Neural cell (in vitro differentiated cells): ENCODE measurements at regions not wholly inside any gene's neighbourhood (a gene's known extent, or its start where the extent isn't known, plus 50 kb on each side); places are given as distances from the start of the nearest gene placed in this dataset.

ENCODE experiments used
- H2AFZ ChIP-seq: fragments of 200-600, 300-800 bp; sonication (generic), shearing (Covaris generic); 2 replicates; pipeline ENCODE4 v1.6.0; 2014; ENCODE audit warnings: low read depth, mild to moderate bottlenecking, antibody characterized with exemption, low read length, moderate library complexity
- H3F3A ChIP-seq: fragments of 200-600 bp; shearing (Covaris generic); 2 replicates; pipeline ENCODE4 v1.6.1; 2016; ENCODE audit warnings: mild to moderate bottlenecking, moderate library complexity, mixed read lengths, antibody characterized with exemption, low read length; ENCODE audit not compliant: insufficient read depth, poor library complexity, severe bottlenecking
- H3K27ac ChIP-seq: fragments of 200-600, 300-800 bp; sonication (generic), shearing (Covaris generic); 2 replicates; pipeline ENCODE4 v1.5.1; 2014; ENCODE audit warnings: mild to moderate bottlenecking, low read length, moderate library complexity
- H3K27me3 ChIP-seq: fragments of 300-800, 200-600 bp; sonication (generic), shearing (Covaris generic); 2 replicates; pipeline ENCODE4 v1.6.0; 2014; ENCODE audit warnings: mild to moderate bottlenecking, low read depth, low read length, moderate library complexity; ENCODE audit not compliant: insufficient read depth
- H3K36me3 ChIP-seq: fragments of 300-800, 200-600 bp; sonication (generic), shearing (Covaris generic); 2 replicates; pipeline ENCODE4 v1.5.1; 2014; ENCODE audit warnings: mild to moderate bottlenecking, antibody characterized with exemption, low read length, moderate library complexity; ENCODE audit not compliant: insufficient read depth
- H3K4me2 ChIP-seq: fragments of 300-800, 200-600 bp; sonication (generic), shearing (Covaris generic); 2 replicates; pipeline ENCODE4 v1.6.0; 2014; ENCODE audit warnings: mild to moderate bottlenecking, low read length
- H3K4me3 ChIP-seq: fragments of 300-800, 200-600 bp; sonication (generic), shearing (Covaris generic); 2 replicates; pipeline ENCODE4 v1.5.1; 2014; ENCODE audit warnings: mild to moderate bottlenecking, low read length, moderate library complexity
- H3K79me2 ChIP-seq: fragments of 200-600 bp; shearing (Covaris generic); replicated peaks from 2 replicates; pipeline ENCODE4 v1.6.0; 2014; ENCODE audit warnings: mild to moderate bottlenecking, low read length, moderate library complexity; ENCODE audit not compliant: insufficient read depth
- H3K9ac ChIP-seq: fragments of 300-800, 200-600 bp; sonication (generic), shearing (Covaris generic); 2 replicates; pipeline ENCODE4 v1.6.1; 2016; ENCODE audit warnings: mild to moderate bottlenecking, low read length, mixed read lengths
- H3K9me2 ChIP-seq: fragments of 200-600 bp; shearing (Covaris generic); 2 replicates; pipeline ENCODE4 v1.6.1; 2016; ENCODE audit warnings: mild to moderate bottlenecking, low read length, mixed read lengths; ENCODE audit not compliant: insufficient read depth
- H3K9me3 ChIP-seq: fragments of 200-600, 300-800 bp; sonication (generic), shearing (Covaris generic); 2 replicates; pipeline ENCODE4 v1.6.1; 2016; ENCODE audit warnings: mild to moderate bottlenecking, mixed run types, low read length, moderate library complexity, mixed read lengths
- H4K20me1 ChIP-seq: fragments of 200-600 bp; shearing (Covaris generic); 2 replicates; pipeline ENCODE4 v1.6.1; 2016; ENCODE audit warnings: mild to moderate bottlenecking, mixed run types; ENCODE audit not compliant: insufficient read depth
- CTCF ChIP-seq: fragments of 450-650 bp; IDR thresholded peaks from 2 replicates; pipeline ENCODE4 v1.5.1; 2014; ENCODE audit warnings: antibody characterized with exemption, mild to moderate bottlenecking, moderate library complexity; ENCODE audit not compliant: poor library complexity, severe bottlenecking
- EP300 ChIP-seq: fragments of 450-650 bp; conservative IDR thresholded peaks from 2 replicates; pipeline ENCODE4 v1.6.1; 2014; ENCODE audit warnings: antibody characterized with exemption, mild to moderate bottlenecking, moderate library complexity; ENCODE audit not compliant: poor library complexity, severe bottlenecking
- EZH2 ChIP-seq: fragments of 200-600, 300-800 bp; shearing (Covaris generic), sonication (generic); IDR thresholded peaks from 2 replicates; pipeline ENCODE4 v1.6.1; 2014; ENCODE audit warnings: antibody characterized with exemption, low read length, borderline replicate concordance, mild to moderate bottlenecking; ENCODE audit not compliant: insufficient read depth, poor library complexity, severe bottlenecking
- MXI1 ChIP-seq: fragments of 450-650 bp; conservative IDR thresholded peaks from 2 replicates; pipeline ENCODE4 v1.6.1; 2014; ENCODE audit warnings: antibody characterized with exemption, mild to moderate bottlenecking; ENCODE audit not compliant: poor library complexity, severe bottlenecking
- POLR2AphosphoS5 ChIP-seq: IDR thresholded peaks from 2 replicates; pipeline ENCODE4 v1.6.1; 2012
- RAD21 ChIP-seq: fragments of 450-650 bp; conservative IDR thresholded peaks from 2 replicates; pipeline ENCODE4 v1.6.1; 2014; ENCODE audit warnings: antibody characterized with exemption, mild to moderate bottlenecking, moderate library complexity
- REST ChIP-seq: IDR thresholded peaks from 2 replicates; pipeline ENCODE4 v1.6.1; 2012; ENCODE audit warnings: borderline replicate concordance
- SMC3 ChIP-seq: fragments of 450-650 bp; conservative IDR thresholded peaks from 2 replicates; pipeline ENCODE4 v1.6.1; 2014; ENCODE audit warnings: antibody characterized with exemption, mild to moderate bottlenecking, moderate library complexity; ENCODE audit not compliant: poor library complexity
- TAF1 ChIP-seq: IDR thresholded peaks from 2 replicates; pipeline ENCODE4 v1.6.1; 2012; ENCODE audit warnings: low read depth

DNA sequence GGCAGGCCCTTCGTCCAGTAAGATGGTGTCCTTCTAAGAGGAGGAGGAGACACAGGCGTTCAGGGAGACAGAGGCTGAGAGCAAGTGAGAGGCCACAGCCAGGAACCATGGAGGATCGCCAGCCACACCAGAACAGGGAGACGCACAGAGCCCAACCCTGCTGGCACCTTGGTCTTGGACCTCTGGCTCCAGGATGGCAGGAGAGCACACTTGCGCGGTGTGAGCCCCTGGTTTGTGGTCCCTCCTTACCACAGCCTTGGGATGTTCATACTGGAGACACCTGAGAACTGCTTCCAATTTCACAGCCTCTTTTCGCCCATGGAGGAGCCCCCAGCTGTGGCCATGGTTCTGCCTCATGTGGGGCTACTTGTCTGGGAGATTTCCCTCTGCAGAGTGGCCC is 222.4 kb downstream of the DLL1 start:
- Histone ChIP-seq H3K36me3 (no peaks in the 10 kb centered on the region), H2AFZ (no peak overlapping the region), H3K9me2 (no peaks in the 10 kb centered on the region), H3K9me3 (peaks cover 4% of the 10 kb centered on the region), H3K27ac (no peak overlapping the region), H3K4me2 (no peak overlapping the region), H4K20me1 (no peaks in the 10 kb centered on the region), H3K27me3 (no peaks in the 10 kb centered on the region), H3K4me3 (no peak overlapping the region), H3F3A (no peaks in the 10 kb centered on the region), H3K79me2 (no peaks in the 10 kb centered on the region), H3K9ac (no peak overlapping the region)
- TF ChIP-seq EZH2 (no peak), TAF1 (no peak), RAD21 (no peak)

- no peak overlapping the region for H3K9ac ChIP-seq
- no peaks in the 10 kb centered on the region for H3K27me3 ChIP-seq
- TF ChIP-seq TAF1 (no peak), RAD21 (no peak), SMC3 (no peak), POLR2AphosphoS5 (no peak), MXI1 (no peak), REST (no peak), EP300 (no peak), CTCF (no peak), EZH2 (no peak)
- no peaks in the 10 kb centered on the region for H3K9me2 ChIP-seq
- no peaks in the 10 kb centered on the region for H4K20me1 ChIP-seq
- no peaks in the 10 kb centered on the region for H3K36me3 ChIP-seq
- peaks cover 4% of the 10 kb centered on the region for H3K9me3 ChIP-seq
- no peaks in the 10 kb centered on the region for H3K79me2 ChIP-seq
- H2AFZ ChIP-seq: no peak overlapping the region
- no peak overlapping the region for H3K27ac ChIP-seq
- H3K4me3 ChIP-seq: no peak overlapping the region
- no peak overlapping the region for H3K4me2 ChIP-seq
- no peaks in the 10 kb centered on the region for H3F3A ChIP-seq
Observed at GRCh38 chr6:170067923-170068360, 222.9 kb downstream of the DLL1 start.
